IMR-90 (cell line): ENCODE measurements at regions not wholly inside any gene's neighbourhood (a gene's known extent, or its start where the extent isn't known, plus 50 kb on each side); places are given as distances from the start of the nearest gene placed in this dataset.

Source experiments
- ATAC-seq: fragments of 200-7000 bp; cut with Tn5 transposase; 2 replicates; pipeline ENCODE4 v1.9.1; 2020; ENCODE audit warnings: low read depth, mild to moderate bottlenecking, moderate library complexity
- BruUV-seq: library from RNA; stranded (reverse); fragments of 400-500 nt; replicated peaks from 2 replicates; lab custom pipeline; 2021; lab: Mats Ljungman, UMichigan
- CTCF ChIA-PET: fragments of 300-600 bp; formaldehyde crosslinking; extraction: SDS; loops from one replicate; lab custom pipeline; 2021; ENCODE audit warnings: antibody characterized with exemption; lab: Yijun Ruan, JAX
- POLR2A ChIA-PET: fragments of 300-600 bp; sonication (Branson Sonifier 250); formaldehyde crosslinking; loops from one replicate; lab custom pipeline; 2022; ENCODE audit warnings: antibody characterized with exemption; ENCODE audit not compliant: unreplicated experiment; lab: Charles Lee
- DNase-seq: peaks from one replicate; pipeline ENCODE4 v3.0.0; 2013
- H2AFZ ChIP-seq: replicated peaks from 2 replicates; pipeline ENCODE3; 2013; ENCODE audit warnings: low read length, mild to moderate bottlenecking; ENCODE audit not compliant: poor library complexity
- H2AK5ac ChIP-seq: 2 replicates; pipeline ENCODE4 v1.6.1; 2013; ENCODE audit warnings: low read depth, low read length, inconsistent platforms
- H2AK9ac ChIP-seq: replicated peaks from 2 replicates; pipeline ENCODE3; 2013; ENCODE audit warnings: mild to moderate bottlenecking, low read depth, low read length, moderate library complexity; ENCODE audit not compliant: poor library complexity
- H2BK120ac ChIP-seq: 2 replicates; pipeline ENCODE4 v1.6.1; 2013; ENCODE audit warnings: low read depth, low read length, inconsistent platforms
- H2BK15ac ChIP-seq: 3 replicates; pipeline ENCODE4 v1.6.1; 2013; ENCODE audit warnings: low read depth, low read length, inconsistent platforms
- H2BK20ac ChIP-seq: 2 replicates; pipeline ENCODE4 v1.6.1; 2013; ENCODE audit warnings: low read depth, mild to moderate bottlenecking, inconsistent platforms, low read length, moderate library complexity
- H2BK5ac ChIP-seq: 2 replicates; pipeline ENCODE4 v1.6.1; 2013; ENCODE audit warnings: mild to moderate bottlenecking, low read depth, low read length, inconsistent platforms; ENCODE audit not compliant: poor library complexity, severe bottlenecking
- H3K14ac ChIP-seq: replicated peaks from 2 replicates; pipeline ENCODE4 v1.6.1; 2013; ENCODE audit warnings: low read depth, low read length, inconsistent platforms
- H3K18ac ChIP-seq: 2 replicates; pipeline ENCODE4 v1.6.1; 2013; ENCODE audit warnings: low read depth, low read length, control low read depth
- H3K23ac ChIP-seq: 2 replicates; pipeline ENCODE4 v1.6.1; 2013; ENCODE audit warnings: low read depth, low read length, inconsistent platforms
- H3K27ac ChIP-seq: 2 replicates; pipeline ENCODE4 v1.5.1; 2013; ENCODE audit warnings: mild to moderate bottlenecking, control low read depth, low read length; ENCODE audit not compliant: insufficient read depth
- H3K27me3 ChIP-seq: 2 replicates; pipeline ENCODE4 v1.6.1; 2013; ENCODE audit warnings: low read length; ENCODE audit not compliant: control insufficient read depth, insufficient read depth
- H3K36me3 ChIP-seq: 2 replicates; pipeline ENCODE4 v1.6.1; 2013; ENCODE audit warnings: low read length, mixed read lengths; ENCODE audit not compliant: control insufficient read depth, insufficient read depth
- H3K4ac ChIP-seq: 2 replicates; pipeline ENCODE4 v1.6.1; 2013; ENCODE audit warnings: low read depth, low read length, inconsistent platforms
- H3K4me1 ChIP-seq: 2 replicates; pipeline ENCODE4 v1.6.1; 2013; ENCODE audit warnings: low read length, mixed read lengths; ENCODE audit not compliant: control insufficient read depth, insufficient read depth
- H3K4me2 ChIP-seq: 2 replicates; pipeline ENCODE4 v1.6.1; 2013; ENCODE audit warnings: low read depth, mild to moderate bottlenecking, control low read depth, low read length, moderate library complexity
- H3K4me3 ChIP-seq: 2 replicates; pipeline ENCODE4 v1.5.1; 2013; ENCODE audit warnings: low read depth, mild to moderate bottlenecking, control low read depth, low read length, moderate library complexity; ENCODE audit not compliant: insufficient read depth
- H3K56ac ChIP-seq: 2 replicates; pipeline ENCODE4 v1.6.1; 2013; ENCODE audit warnings: low read length, inconsistent platforms; ENCODE audit not compliant: insufficient read depth; ENCODE audit errors: extremely low read depth
- H3K79me1 ChIP-seq, 2 experiments: 2 replicates each; pipeline ENCODE4 v1.6.1; 2013; ENCODE audit warnings: low read length in 2 of 2, inconsistent platforms in 1 of 2, low read depth in 1 of 2
- H3K9ac ChIP-seq: 2 replicates; pipeline ENCODE4 v1.6.1; 2013; ENCODE audit warnings: low read depth, low read length, control low read depth
- H3K9me1 ChIP-seq: 2 replicates; pipeline ENCODE4 v1.6.1; 2013; ENCODE audit warnings: low read length, inconsistent platforms; ENCODE audit not compliant: insufficient read depth
- H3K9me3 ChIP-seq: 2 replicates; pipeline ENCODE4 v1.6.1; 2013; ENCODE audit warnings: low read length; ENCODE audit not compliant: control insufficient read depth, insufficient read depth
- H4K20me1 ChIP-seq: 2 replicates; pipeline ENCODE4 v1.6.1; 2013; ENCODE audit warnings: low read length, inconsistent platforms; ENCODE audit not compliant: insufficient read depth
- H4K5ac ChIP-seq: 2 replicates; pipeline ENCODE4 v1.6.1; 2013; ENCODE audit warnings: mild to moderate bottlenecking, low read depth, low read length, control low read depth
- H4K8ac ChIP-seq, 2 experiments: 2 replicates each; pipeline ENCODE4 v1.6.1; 2013; ENCODE audit warnings: low read depth in 2 of 2, low read length in 2 of 2, control low read depth in 1 of 2, inconsistent platforms in 1 of 2
- H4K91ac ChIP-seq: 2 replicates; pipeline ENCODE4 v1.6.1; 2013; ENCODE audit warnings: low read depth, low read length, inconsistent platforms; ENCODE audit not compliant: insufficient read depth
- BHLHE40 ChIP-seq: fragments of 150-350 bp; IDR thresholded peaks from 2 replicates; pipeline ENCODE4 v1.6.1; 2016; ENCODE audit warnings: mild to moderate bottlenecking, low read depth, low read length
- CEBPB ChIP-seq: IDR thresholded peaks from 2 replicates; pipeline ENCODE4 v1.6.1; 2012; ENCODE audit warnings: low read depth, low read length, improper control_type of control experiment
- CHD1 ChIP-seq: IDR thresholded peaks from 2 replicates; pipeline ENCODE4 v1.6.1; 2012; ENCODE audit warnings: low read depth, low read length, improper control_type of control experiment
- ELK1 ChIP-seq: fragments of 150-350 bp; IDR thresholded peaks from 2 replicates; pipeline ENCODE4 v1.6.1; 2016; ENCODE audit warnings: low read depth, mild to moderate bottlenecking, low read length, moderate library complexity, borderline replicate concordance
- FOS ChIP-seq: fragments of 150-350 bp; IDR thresholded peaks from 2 replicates; pipeline ENCODE4 v1.6.1; 2016; ENCODE audit warnings: low read depth, low read length
- MAFK ChIP-seq: IDR thresholded peaks from 2 replicates; pipeline ENCODE4 v1.6.1; 2012; ENCODE audit warnings: low read depth, low read length, improper control_type of control experiment
- MAZ ChIP-seq: IDR thresholded peaks from 2 replicates; pipeline ENCODE4 v1.6.1; 2012; ENCODE audit warnings: low read depth, mild to moderate bottlenecking, low read length, improper control_type of control experiment, moderate library complexity, borderline replicate concordance
- MXI1 ChIP-seq: IDR thresholded peaks from 2 replicates; pipeline ENCODE4 v1.6.1; 2012; ENCODE audit warnings: low read depth, mild to moderate bottlenecking, low read length, moderate library complexity, borderline replicate concordance
- NFE2L2 ChIP-seq: fragments of 150-350 bp; IDR thresholded peaks from 2 replicates; pipeline ENCODE4 v1.6.1; 2016; ENCODE audit warnings: low read depth, mild to moderate bottlenecking, low read length
- POLR2A ChIP-seq: IDR thresholded peaks from 2 replicates; pipeline ENCODE4 v1.6.1; 2012; ENCODE audit warnings: mild to moderate bottlenecking, low read depth, low read length
- RAD21 ChIP-seq: IDR thresholded peaks from 2 replicates; pipeline ENCODE4 v1.6.1; 2012; ENCODE audit warnings: low read length, improper control_type of control experiment
- RCOR1 ChIP-seq: IDR thresholded peaks from 2 replicates; pipeline ENCODE4 v1.6.1; 2012; ENCODE audit warnings: mild to moderate bottlenecking, low read length, improper control_type of control experiment; ENCODE audit not compliant: insufficient replicate concordance
- RFX5 ChIP-seq: IDR thresholded peaks from 2 replicates; pipeline ENCODE4 v1.8.0; 2012; ENCODE audit warnings: low read depth, mild to moderate bottlenecking, low read length, moderate library complexity
- SMC3 ChIP-seq: fragments of 150-350 bp; IDR thresholded peaks from 2 replicates; pipeline ENCODE4 v1.6.1; 2016; ENCODE audit warnings: low read depth, mild to moderate bottlenecking, antibody characterized with exemption, low read length, moderate library complexity
- WGBS, 2 experiments: methylation state at CpG; one replicate each; pipeline versions ENCODE4 v1.1.5 to v1.1.7; 2013; ENCODE audit warnings: missing lambda C conversion rate in 2 of 2; ENCODE audit not compliant: insufficient read length in 1 of 2; ENCODE audit errors: extremely low coverage in 2 of 2; 5-methylcytosine and 5-hydroxymethylcytosine counted together
- dilution Hi-C: fragments of 300-500 bp; cut with HindIII; formaldehyde crosslinking; loops from one replicate; pipeline ENCODE4 v1.14.3; 2018; ENCODE audit warnings: low sequenced_read_pairs; ENCODE audit not compliant: unreplicated experiment
- in situ Hi-C: fragments of 300-500 bp; cut with MboI; formaldehyde crosslinking; loops from 3 replicates; pipeline ENCODE4 v1.14.3; 2019; ENCODE audit warnings: low sequenced_read_pairs, inconsistent platforms, mixed read lengths
- intact Hi-C: fragments of 100-400 bp; cut with micrococcal nuclease; formaldehyde crosslinking; loops from 2 replicates; pipeline ENCODE4 v1.10.0; 2022
- TF ChIP-seq, protein P1 (sequence below): fragments of 150-350 bp; IDR thresholded peaks from 2 replicates; pipeline ENCODE4 v1.6.1; 2017; ENCODE audit warnings: mild to moderate bottlenecking, antibody characterized with exemption, low read length, low read depth

DNA sequence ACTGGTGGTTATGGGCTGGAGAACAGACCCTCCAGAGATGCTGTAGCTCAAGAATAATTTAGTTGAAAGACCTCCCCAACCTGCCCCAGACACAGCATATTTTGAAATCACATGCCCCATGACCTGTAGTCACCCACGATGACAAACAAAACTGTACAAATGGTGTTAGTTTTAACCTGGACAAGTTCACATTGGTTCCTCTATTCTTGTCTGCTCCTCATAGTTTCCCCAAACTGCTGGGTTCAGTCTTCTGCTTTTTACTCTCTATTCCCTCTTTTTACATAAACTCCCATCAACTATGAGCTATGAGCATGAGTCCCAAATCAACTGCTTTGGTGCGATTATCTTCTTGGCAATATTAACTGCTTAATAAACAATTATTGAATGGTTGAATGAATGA lies 365.3 kb upstream of the CLINT1 start:
- no peak overlapping the region for H3K27ac ChIP-seq
- H3K9me3 ChIP-seq = no peaks in the 10 kb centered on the region; the same call in 1 of the 2 replicates
- H2AK5ac ChIP-seq = no peak overlapping the region
- no peak overlapping the region for H2BK20ac ChIP-seq
- H3K4ac ChIP-seq = no peak overlapping the region
- in situ Hi-C loops (no loop called here), intact Hi-C loops (no loop called here), dilution Hi-C loops (no loop called here)
- 100% methylated on average over 1 of the region's 2 CpGs; no CpG with 5 or more reads in 1 of the 2 experiments for WGBS, 2 experiments
- ATAC-seq (no peak), DNase-seq (no peak)
- H3K4me1 ChIP-seq = no peaks in the 10 kb centered on the region
- no peak overlapping the region for H2AK9ac ChIP-seq
- H2AFZ ChIP-seq = no peak overlapping the region
- H3K79me1 ChIP-seq = no peaks in the 10 kb centered on the region
- no peak overlapping the region for H3K56ac ChIP-seq
- no peaks in the 10 kb centered on the region for H3K36me3 ChIP-seq
- no peaks in the 10 kb centered on the region for H3K27me3 ChIP-seq
- BruUV-seq = no TSS peak
- POLR2A ChIA-PET = no interaction called here
- no peak overlapping the region for H3K23ac ChIP-seq
- H4K8ac ChIP-seq = no peak overlapping the region
- CTCF ChIA-PET = no interaction called here
- TF ChIP-seq RAD21 = no peak
- TF ChIP-seq RCOR1 = no peak
- TF ChIP-seq RFX5 = no peak
- no peak for TF ChIP-seq MXI1
- no peak for TF ChIP-seq CHD1
- no peak for TF ChIP-seq FOS
- no peak for TF ChIP-seq MAFK
- TF ChIP-seq BHLHE40 = no peak
- no peak for TF ChIP-seq CEBPB
- no peak for TF ChIP-seq MAZ
- TF ChIP-seq, protein P1, sequence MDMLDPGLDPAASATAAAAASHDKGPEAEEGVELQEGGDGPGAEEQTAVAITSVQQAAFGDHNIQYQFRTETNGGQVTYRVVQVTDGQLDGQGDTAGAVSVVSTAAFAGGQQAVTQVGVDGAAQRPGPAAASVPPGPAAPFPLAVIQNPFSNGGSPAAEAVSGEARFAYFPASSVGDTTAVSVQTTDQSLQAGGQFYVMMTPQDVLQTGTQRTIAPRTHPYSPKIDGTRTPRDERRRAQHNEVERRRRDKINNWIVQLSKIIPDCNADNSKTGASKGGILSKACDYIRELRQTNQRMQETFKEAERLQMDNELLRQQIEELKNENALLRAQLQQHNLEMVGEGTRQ = no peak
- no peak for TF ChIP-seq SMC3
- no peak for TF ChIP-seq POLR2A
- TF ChIP-seq ELK1 = no peak
- no peak for TF ChIP-seq NFE2L2
- no peaks in the 10 kb centered on the region for H3K9me1 ChIP-seq
- no peak overlapping the region for H4K5ac ChIP-seq
- H3K14ac ChIP-seq = no peak overlapping the region
- no peak overlapping the region for H3K4me2 ChIP-seq
- no peak overlapping the region for H2BK5ac ChIP-seq
- no peak overlapping the region for H2BK120ac ChIP-seq
- no peak overlapping the region for H3K4me3 ChIP-seq
- H4K91ac ChIP-seq = no peak overlapping the region
- no peaks in the 10 kb centered on the region for H4K20me1 ChIP-seq
- no peak overlapping the region for H2BK15ac ChIP-seq
- no peak overlapping the region for H3K18ac ChIP-seq
- no peak overlapping the region for H3K9ac ChIP-seq
